ENCODE measurements at regions not wholly inside any gene's neighbourhood (a gene's known extent, or its start where the extent isn't known, plus 50 kb on each side); places are given as distances from the start of the nearest gene placed in this dataset.

GRCh38 chr10:59098831-59099452 is 77.5 kb upstream of the PHYHIPL start:
- no peaks in the 10 kb centered on the region for H3K4me1 ChIP-seq
- H3K79me2 ChIP-seq, result no peaks in the 10 kb centered on the region
- H3K36me3 ChIP-seq (ENCODE audit: control insufficient read depth, insufficient read depth, low read length), result no peaks in the 10 kb centered on the region
- H2AFZ ChIP-seq, result no peak overlapping the region
- H3K4me2 ChIP-seq (ENCODE audit: low read length), result no peak overlapping the region
- H3K9me3 ChIP-seq (ENCODE audit: control insufficient read depth, low read length), result no peaks in the 10 kb centered on the region
- TF ChIP-seq CTCF (IDR thresholded peaks at IDR 0.05), result no peak
- H3K27ac ChIP-seq, result no peak overlapping the region
- H3K4me3 ChIP-seq (ENCODE audit: low read depth, low read length), result no peak overlapping the region
- H3K9ac ChIP-seq, result no peak overlapping the region
- no peaks in the 10 kb centered on the region for H3K27me3 ChIP-seq (ENCODE audit: control insufficient read depth, insufficient read depth, low read length)

GRCh38 chr10:59099481-59099880 is 77.0 kb upstream of the PHYHIPL start:
- Histone ChIP-seq H3K4me3 (ENCODE audit: low read depth, low read length) (no peak overlapping the region), H3K27ac (no peak overlapping the region), H3K27me3 (ENCODE audit: control insufficient read depth, insufficient read depth, low read length) (no peaks in the 10 kb centered on the region), H3K36me3 (ENCODE audit: control insufficient read depth, insufficient read depth, low read length) (no peaks in the 10 kb centered on the region), H3K9me3 (ENCODE audit: control insufficient read depth, low read length) (no peaks in the 10 kb centered on the region), H3K4me2 (ENCODE audit: low read length) (no peak overlapping the region), H3K4me1 (no peaks in the 10 kb centered on the region), H3K79me2 (no peaks in the 10 kb centered on the region), H3K9ac (no peak overlapping the region), H2AFZ (no peak overlapping the region)
- no peak for TF ChIP-seq CTCF (IDR thresholded peaks at IDR 0.05)

GRCh38 chr10:59102394-59102793 is 74.0 kb upstream of the PHYHIPL start:
- Histone ChIP-seq H3K36me3 (ENCODE audit: control insufficient read depth, insufficient read depth, low read length) (no peaks in the 10 kb centered on the region), H2AFZ (no peak overlapping the region), H3K9ac (no peak overlapping the region), H3K27me3 (ENCODE audit: control insufficient read depth, insufficient read depth, low read length) (no peaks in the 10 kb centered on the region), H3K4me2 (ENCODE audit: low read length) (no peak overlapping the region), H3K9me3 (ENCODE audit: control insufficient read depth, low read length) (no peaks in the 10 kb centered on the region), H3K27ac (no peak overlapping the region), H3K4me1 (no peaks in the 10 kb centered on the region), H3K79me2 (no peaks in the 10 kb centered on the region), H3K4me3 (ENCODE audit: low read depth, low read length) (no peak overlapping the region)
- no peak for TF ChIP-seq CTCF (IDR thresholded peaks at IDR 0.05)

GRCh38 chr10:59104186-59104585 is 72.3 kb upstream of the PHYHIPL start:
- Histone ChIP-seq H3K9ac (no peak overlapping the region), H3K79me2 (no peaks in the 10 kb centered on the region), H3K27me3 (ENCODE audit: control insufficient read depth, insufficient read depth, low read length) (no peaks in the 10 kb centered on the region), H3K4me2 (ENCODE audit: low read length) (no peak overlapping the region), H2AFZ (no peak overlapping the region), H3K36me3 (ENCODE audit: control insufficient read depth, insufficient read depth, low read length) (no peaks in the 10 kb centered on the region), H3K9me3 (ENCODE audit: control insufficient read depth, low read length) (no peaks in the 10 kb centered on the region), H3K4me3 (ENCODE audit: low read depth, low read length) (no peak overlapping the region), H3K4me1 (no peaks in the 10 kb centered on the region), H3K27ac (no peak overlapping the region)
- TF ChIP-seq CTCF (IDR thresholded peaks at IDR 0.05), result no peak

GRCh38 chr10:59106441-59106840 is 70.0 kb upstream of the PHYHIPL start:
- no peak for TF ChIP-seq CTCF (IDR thresholded peaks at IDR 0.05)
- Histone ChIP-seq H3K4me1 (no peaks in the 10 kb centered on the region), H3K27ac (no peak overlapping the region), H3K79me2 (no peaks in the 10 kb centered on the region), H3K9ac (no peak overlapping the region), H3K4me2 (ENCODE audit: low read length) (no peak overlapping the region), H3K27me3 (ENCODE audit: control insufficient read depth, insufficient read depth, low read length) (no peaks in the 10 kb centered on the region), H3K9me3 (ENCODE audit: control insufficient read depth, low read length) (no peaks in the 10 kb centered on the region), H2AFZ (no peak overlapping the region), H3K36me3 (ENCODE audit: control insufficient read depth, insufficient read depth, low read length) (no peaks in the 10 kb centered on the region), H3K4me3 (ENCODE audit: low read depth, low read length) (no peak overlapping the region)
